ENCODE measurements at regions not wholly inside any gene's neighbourhood (a gene's known extent, or its start where the extent isn't known, plus 50 kb on each side); places are given as distances from the start of the nearest gene placed in this dataset.
"Not testable (repeated sequence)": the region's sequence is repeated elsewhere in the genome, so short reads cannot be mapped to it uniquely, and the experiment has no call there.

DNA sequence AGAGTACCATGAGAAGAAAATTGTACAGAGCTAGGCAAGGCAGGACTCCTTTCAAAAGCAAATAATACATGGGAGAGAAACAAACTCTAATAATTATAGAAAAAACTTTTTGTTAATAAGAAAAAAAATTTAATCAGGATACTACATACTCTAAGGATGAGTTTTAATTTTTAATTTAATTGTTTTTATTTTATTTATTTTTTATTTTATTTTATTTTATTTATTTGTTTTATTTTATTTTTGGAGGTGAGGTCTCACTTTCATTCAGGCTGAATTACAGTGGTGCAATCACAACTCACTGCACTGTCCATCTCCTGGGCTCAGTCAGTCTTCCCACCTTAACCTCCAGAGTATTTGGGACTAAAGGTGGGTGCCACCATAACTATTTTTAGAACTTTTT is 1347.2 kb downstream of the NLGN4Y start:
- H3K4me3 ChIP-seq: no peak overlapping the region
- TF ChIP-seq, protein P1, sequence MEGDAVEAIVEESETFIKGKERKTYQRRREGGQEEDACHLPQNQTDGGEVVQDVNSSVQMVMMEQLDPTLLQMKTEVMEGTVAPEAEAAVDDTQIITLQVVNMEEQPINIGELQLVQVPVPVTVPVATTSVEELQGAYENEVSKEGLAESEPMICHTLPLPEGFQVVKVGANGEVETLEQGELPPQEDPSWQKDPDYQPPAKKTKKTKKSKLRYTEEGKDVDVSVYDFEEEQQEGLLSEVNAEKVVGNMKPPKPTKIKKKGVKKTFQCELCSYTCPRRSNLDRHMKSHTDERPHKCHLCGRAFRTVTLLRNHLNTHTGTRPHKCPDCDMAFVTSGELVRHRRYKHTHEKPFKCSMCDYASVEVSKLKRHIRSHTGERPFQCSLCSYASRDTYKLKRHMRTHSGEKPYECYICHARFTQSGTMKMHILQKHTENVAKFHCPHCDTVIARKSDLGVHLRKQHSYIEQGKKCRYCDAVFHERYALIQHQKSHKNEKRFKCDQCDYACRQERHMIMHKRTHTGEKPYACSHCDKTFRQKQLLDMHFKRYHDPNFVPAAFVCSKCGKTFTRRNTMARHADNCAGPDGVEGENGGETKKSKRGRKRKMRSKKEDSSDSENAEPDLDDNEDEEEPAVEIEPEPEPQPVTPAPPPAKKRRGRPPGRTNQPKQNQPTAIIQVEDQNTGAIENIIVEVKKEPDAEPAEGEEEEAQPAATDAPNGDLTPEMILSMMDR (IDR thresholded peaks at IDR 0.05; ENCODE audit: low read depth, low read length): no peak
- DNase-seq (ENCODE audit: low read depth in 1 of 2, low spot score in 1 of 2): no peak

DNA sequence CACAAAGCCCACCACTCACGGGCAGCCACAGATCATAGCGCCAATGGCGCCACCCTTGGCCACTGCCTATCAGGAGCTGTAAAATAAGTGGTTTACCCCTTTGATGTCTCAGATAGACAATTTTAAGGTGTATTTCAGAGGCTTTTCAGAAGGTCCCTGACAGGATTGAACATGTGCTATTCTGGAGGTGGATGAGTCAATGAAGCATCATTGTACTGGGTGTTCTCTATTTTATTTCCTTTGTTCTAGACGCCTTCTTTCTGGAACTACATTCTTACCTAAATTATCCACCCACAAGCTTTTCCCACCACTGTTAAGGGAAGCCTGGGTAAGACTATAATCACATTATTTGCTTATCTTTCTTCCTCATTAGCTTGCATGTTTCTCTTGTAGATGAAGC is 1351.6 kb downstream of the NLGN4Y start:
- not testable (repeated sequence) for H3K9me3 ChIP-seq (ENCODE audit: low read depth); DNase-seq (ENCODE audit: low read depth in 1 of 2, low spot score in 1 of 2); H3K4me1 ChIP-seq (ENCODE audit: low read depth); H3K4me3 ChIP-seq; H3K27ac ChIP-seq; H3K36me3 ChIP-seq; H3K27me3 ChIP-seq

More for the DNA sequence above, 1347.2 kb downstream of the NLGN4Y start:
- H3K36me3 ChIP-seq: no peaks in the 10 kb centered on the region
- H3K27me3 ChIP-seq: no peaks in the 10 kb centered on the region
- H3K9me3 ChIP-seq (ENCODE audit: low read depth): no peaks in the 10 kb centered on the region
- no peaks in the 10 kb centered on the region for H3K4me1 ChIP-seq (ENCODE audit: low read depth)
- H3K27ac ChIP-seq: no peak overlapping the region

DNA sequence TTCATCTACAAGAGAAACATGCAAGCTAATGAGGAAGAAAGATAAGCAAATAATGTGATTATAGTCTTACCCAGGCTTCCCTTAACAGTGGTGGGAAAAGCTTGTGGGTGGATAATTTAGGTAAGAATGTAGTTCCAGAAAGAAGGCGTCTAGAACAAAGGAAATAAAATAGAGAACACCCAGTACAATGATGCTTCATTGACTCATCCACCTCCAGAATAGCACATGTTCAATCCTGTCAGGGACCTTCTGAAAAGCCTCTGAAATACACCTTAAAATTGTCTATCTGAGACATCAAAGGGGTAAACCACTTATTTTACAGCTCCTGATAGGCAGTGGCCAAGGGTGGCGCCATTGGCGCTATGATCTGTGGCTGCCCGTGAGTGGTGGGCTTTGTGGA is 1379.2 kb downstream of the NLGN4Y start:
- not testable (repeated sequence) for DNase-seq (ENCODE audit: low read depth in 1 of 2, low spot score in 1 of 2); H3K27ac ChIP-seq; H3K9me3 ChIP-seq (ENCODE audit: low read depth); H3K4me1 ChIP-seq (ENCODE audit: low read depth); H3K4me3 ChIP-seq; H3K36me3 ChIP-seq; H3K27me3 ChIP-seq

DNA sequence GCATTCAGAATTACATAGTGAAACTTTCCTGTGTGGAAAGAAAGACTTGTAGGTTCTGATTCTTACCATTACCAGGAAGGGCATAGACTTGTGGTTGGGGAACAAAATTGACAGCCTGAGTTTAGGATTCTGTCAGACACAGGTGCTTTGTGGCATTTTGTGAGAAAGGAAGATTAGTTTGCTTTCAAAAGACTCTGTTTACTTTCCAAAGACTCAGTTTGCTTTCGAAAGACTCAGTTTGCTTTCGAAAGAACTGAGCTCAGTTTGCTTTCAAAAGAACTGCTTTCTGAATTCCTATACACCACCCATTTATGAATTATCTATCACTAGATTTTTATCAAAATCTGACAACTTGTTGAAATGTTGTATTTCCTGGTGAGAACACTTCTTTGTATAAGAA is 1381.2 kb downstream of the NLGN4Y start:
- Histone ChIP-seq H3K4me3 (no peak overlapping the region), H3K27ac (no peak overlapping the region), H3K36me3 (no peaks in the 10 kb centered on the region), H3K4me1 (ENCODE audit: low read depth) (no peaks in the 10 kb centered on the region), H3K9me3 (ENCODE audit: low read depth) (no peaks in the 10 kb centered on the region), H3K27me3 (no peaks in the 10 kb centered on the region)
- no peak for DNase-seq (ENCODE audit: low read depth in 1 of 2, low spot score in 1 of 2)
- TF ChIP-seq, protein P1 (IDR thresholded peaks at IDR 0.05; ENCODE audit: low read depth, low read length): no peak

GRCh38 chrY:15926499-15926898 is 1402.2 kb downstream of the NLGN4Y start:
- H3K27ac ChIP-seq: no peak overlapping the region
- H3K9me3 ChIP-seq (ENCODE audit: low read depth): no peaks in the 10 kb centered on the region
- no peaks in the 10 kb centered on the region for H3K36me3 ChIP-seq
- H3K4me3 ChIP-seq: no peak overlapping the region
- DNase-seq (ENCODE audit: low read depth in 1 of 2, low spot score in 1 of 2): no peak
- TF ChIP-seq, protein P1 (IDR thresholded peaks at IDR 0.05; ENCODE audit: low read depth, low read length): no peak
- H3K27me3 ChIP-seq: no peaks in the 10 kb centered on the region
- no peaks in the 10 kb centered on the region for H3K4me1 ChIP-seq (ENCODE audit: low read depth)

GRCh38 chrY:15938791-15939190 is 1414.5 kb downstream of the NLGN4Y start:
- no peaks in the 10 kb centered on the region for H3K4me1 ChIP-seq (ENCODE audit: low read depth)
- no peaks in the 10 kb centered on the region for H3K9me3 ChIP-seq (ENCODE audit: low read depth)
- no peak for DNase-seq (ENCODE audit: low read depth in 1 of 2, low spot score in 1 of 2)
- H3K36me3 ChIP-seq: no peaks in the 10 kb centered on the region
- no peaks in the 10 kb centered on the region for H3K27me3 ChIP-seq
- no peak overlapping the region for H3K4me3 ChIP-seq
- TF ChIP-seq, protein P1 (IDR thresholded peaks at IDR 0.05; ENCODE audit: low read depth, low read length): no peak
- no peak overlapping the region for H3K27ac ChIP-seq

DNA sequence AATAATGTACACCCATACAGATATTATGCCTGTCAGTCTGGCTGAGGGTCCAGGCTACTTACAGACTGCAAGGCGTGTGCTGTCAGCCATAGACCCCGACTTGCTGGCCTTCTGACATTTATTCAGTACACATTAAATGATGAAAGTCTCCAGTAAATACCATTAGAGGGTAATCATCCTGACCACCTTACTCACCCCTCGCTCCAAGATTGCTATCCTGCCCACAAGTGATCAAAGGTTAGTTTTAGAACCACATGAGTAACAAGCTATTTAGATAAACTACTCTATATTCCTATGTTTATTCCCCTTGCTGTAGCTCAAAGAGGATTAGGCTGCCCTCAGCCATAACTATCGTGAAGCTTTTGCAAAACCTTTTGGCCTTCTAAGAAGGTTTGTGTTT is 1426.7 kb downstream of the NLGN4Y start:
- Histone ChIP-seq H3K4me3 (no peak overlapping the region), H3K27me3 (no peaks in the 10 kb centered on the region), H3K4me1 (ENCODE audit: low read depth) (no peaks in the 10 kb centered on the region), H3K36me3 (no peaks in the 10 kb centered on the region), H3K9me3 (ENCODE audit: low read depth) (no peaks in the 10 kb centered on the region), H3K27ac (no peak overlapping the region)
- no peak for DNase-seq (ENCODE audit: low read depth in 1 of 2, low spot score in 1 of 2)
- TF ChIP-seq, protein P1 (IDR thresholded peaks at IDR 0.05; ENCODE audit: low read depth, low read length): no peak
